ENCODE measurements at regions not wholly inside any gene's neighbourhood (a gene's known extent, or its start where the extent isn't known, plus 50 kb on each side); places are given as distances from the start of the nearest gene placed in this dataset.

- DNase-seq = no peak
- no peaks in the 10 kb centered on the region for H3K36me3 ChIP-seq (ENCODE audit: low read depth)
- H3K27ac ChIP-seq = no peak overlapping the region
- H3K27me3 ChIP-seq (replicated peaks; ENCODE audit: insufficient read depth) = no peaks in the 10 kb centered on the region
- 33 to 37% methylated on average over 8 of the region's 8 CpGs for WGBS, 2 experiments (ENCODE audit: low coverage in 1 of 2, low lambda C conversion rate in 2 of 2, missing lambda C conversion rate in 2 of 2)
- no peaks in the 10 kb centered on the region for H3K4me1 ChIP-seq (ENCODE audit: insufficient read depth)
- no peaks in the 10 kb centered on the region for H4K20me1 ChIP-seq (ENCODE audit: insufficient read depth)
- H3K4me3 ChIP-seq = no peak overlapping the region
- no peak overlapping the region for H3K9ac ChIP-seq
- no peaks in the 10 kb centered on the region for H3F3A ChIP-seq (ENCODE audit: insufficient read depth)
- H3K4me2 ChIP-seq (ENCODE audit: unreplicated experiment) = no peak overlapping the region
- H3K9me2 ChIP-seq (ENCODE audit: insufficient read depth) = no peaks in the 10 kb centered on the region
- H2AFZ ChIP-seq = no peak overlapping the region
- H3K9me3 ChIP-seq (ENCODE audit: low read depth) = no peaks in the 10 kb centered on the region
- no peaks in the 10 kb centered on the region for H3K79me2 ChIP-seq (ENCODE audit: insufficient read depth)
- in situ Hi-C loops (cut with MboI) = no loop called here
- no peak for TF ChIP-seq EZH2 (IDR thresholded peaks at IDR 0.05; ENCODE audit: insufficient read depth, poor library complexity, severe bottlenecking)
- no peak for TF ChIP-seq EZH2phosphoT487 (IDR thresholded peaks at IDR 0.05; ENCODE audit: insufficient read depth, low read depth)
Observed at GRCh38 chr22:49259839-49260615, 567.6 kb downstream of the BRD1 start.

DNA sequence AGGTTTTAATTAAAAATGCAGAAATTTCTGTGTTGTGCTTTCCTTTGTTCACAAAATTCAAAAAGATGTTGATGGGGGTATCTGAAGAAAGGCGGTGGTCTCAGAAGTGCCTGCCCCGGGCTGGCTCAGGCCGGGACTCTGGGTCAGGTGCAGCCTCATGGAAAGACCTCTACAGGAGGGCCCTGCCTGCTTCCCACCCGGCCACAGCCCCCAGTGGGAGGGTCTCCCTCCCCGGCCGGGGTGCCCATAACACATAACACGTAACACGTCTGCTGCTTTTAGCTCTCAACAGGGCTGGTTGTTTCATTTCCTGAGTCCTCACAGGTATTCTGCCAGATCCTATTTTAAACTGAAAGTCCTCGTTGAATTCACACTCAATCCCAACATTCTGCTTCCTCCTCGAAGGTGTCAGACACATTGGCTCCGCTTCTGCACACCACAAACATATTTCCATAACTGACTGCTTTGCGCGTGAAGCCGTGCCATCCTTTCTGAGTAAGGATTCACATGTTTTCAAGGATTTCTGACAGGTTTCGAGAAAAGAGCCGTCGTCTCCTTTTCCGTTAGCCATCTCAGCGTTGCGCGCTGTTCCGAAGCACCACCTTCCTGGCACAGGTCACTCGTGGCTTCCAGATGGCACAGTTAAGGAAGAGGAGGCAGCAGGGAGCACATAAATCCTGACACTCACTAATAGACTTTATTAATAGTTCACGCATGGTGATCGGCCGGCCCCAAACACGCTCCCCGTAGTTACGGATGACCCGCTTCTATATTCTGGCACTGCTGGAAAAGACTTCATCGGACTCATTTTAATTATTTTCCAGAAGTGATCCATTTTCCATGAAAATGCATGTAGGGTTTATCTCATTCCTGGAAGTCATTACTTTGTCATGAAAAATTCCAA lies 569.3 kb downstream of the BRD1 start:
- Histone ChIP-seq H3K27me3 (replicated peaks; ENCODE audit: insufficient read depth) (no peaks in the 10 kb centered on the region), H4K20me1 (ENCODE audit: insufficient read depth) (no peaks in the 10 kb centered on the region), H3F3A (ENCODE audit: insufficient read depth) (no peaks in the 10 kb centered on the region), H3K36me3 (ENCODE audit: low read depth) (no peaks in the 10 kb centered on the region), H2AFZ (no peak overlapping the region), H3K4me1 (ENCODE audit: insufficient read depth) (no peaks in the 10 kb centered on the region), H3K79me2 (ENCODE audit: insufficient read depth) (no peaks in the 10 kb centered on the region), H3K4me3 (no peak overlapping the region), H3K9ac (no peak overlapping the region), H3K27ac (no peak overlapping the region), H3K9me3 (ENCODE audit: low read depth) (no peaks in the 10 kb centered on the region), H3K9me2 (ENCODE audit: insufficient read depth) (no peaks in the 10 kb centered on the region), H3K4me2 (ENCODE audit: unreplicated experiment) (no peak overlapping the region)
- DNase-seq = no peak
- TF ChIP-seq EZH2phosphoT487 (IDR thresholded peaks at IDR 0.05; ENCODE audit: insufficient read depth, low read depth) (no peak), EZH2 (IDR thresholded peaks at IDR 0.05; ENCODE audit: insufficient read depth, poor library complexity, severe bottlenecking) (no peak)
- 44 to 49% methylated on average over 30 to 31 of the region's 31 CpGs for WGBS, 2 experiments (ENCODE audit: low coverage in 1 of 2, low lambda C conversion rate in 2 of 2, missing lambda C conversion rate in 2 of 2)
- in situ Hi-C loops (cut with MboI) = no loop called here

GRCh38 chr22:49257551-49257961 lies 570.1 kb downstream of the BRD1 start:
- no peaks in the 10 kb centered on the region for H3K9me3 ChIP-seq (ENCODE audit: low read depth)
- no peak overlapping the region for H3K4me3 ChIP-seq
- H3K9ac ChIP-seq = no peak overlapping the region
- no peak overlapping the region for H3K27ac ChIP-seq
- 56 to 65% methylated on average over 13 of the region's 13 CpGs for WGBS, 2 experiments (ENCODE audit: low coverage in 1 of 2, low lambda C conversion rate in 2 of 2, missing lambda C conversion rate in 2 of 2)
- no peaks in the 10 kb centered on the region for H3K27me3 ChIP-seq (replicated peaks; ENCODE audit: insufficient read depth)
- H3K36me3 ChIP-seq (ENCODE audit: low read depth) = no peaks in the 10 kb centered on the region
- no peaks in the 10 kb centered on the region for H3F3A ChIP-seq (ENCODE audit: insufficient read depth)
- H3K9me2 ChIP-seq (ENCODE audit: insufficient read depth) = no peaks in the 10 kb centered on the region
- no peaks in the 10 kb centered on the region for H4K20me1 ChIP-seq (ENCODE audit: insufficient read depth)
- H2AFZ ChIP-seq = no peak overlapping the region
- TF ChIP-seq EZH2phosphoT487 (IDR thresholded peaks at IDR 0.05; ENCODE audit: insufficient read depth, low read depth) = no peak
- TF ChIP-seq EZH2 (IDR thresholded peaks at IDR 0.05; ENCODE audit: insufficient read depth, poor library complexity, severe bottlenecking) = no peak
- H3K79me2 ChIP-seq (ENCODE audit: insufficient read depth) = no peaks in the 10 kb centered on the region
- DNase-seq = no peak
- no peak overlapping the region for H3K4me2 ChIP-seq (ENCODE audit: unreplicated experiment)
- no peaks in the 10 kb centered on the region for H3K4me1 ChIP-seq (ENCODE audit: insufficient read depth)
- in situ Hi-C loops (cut with MboI) = no loop called here

DNA sequence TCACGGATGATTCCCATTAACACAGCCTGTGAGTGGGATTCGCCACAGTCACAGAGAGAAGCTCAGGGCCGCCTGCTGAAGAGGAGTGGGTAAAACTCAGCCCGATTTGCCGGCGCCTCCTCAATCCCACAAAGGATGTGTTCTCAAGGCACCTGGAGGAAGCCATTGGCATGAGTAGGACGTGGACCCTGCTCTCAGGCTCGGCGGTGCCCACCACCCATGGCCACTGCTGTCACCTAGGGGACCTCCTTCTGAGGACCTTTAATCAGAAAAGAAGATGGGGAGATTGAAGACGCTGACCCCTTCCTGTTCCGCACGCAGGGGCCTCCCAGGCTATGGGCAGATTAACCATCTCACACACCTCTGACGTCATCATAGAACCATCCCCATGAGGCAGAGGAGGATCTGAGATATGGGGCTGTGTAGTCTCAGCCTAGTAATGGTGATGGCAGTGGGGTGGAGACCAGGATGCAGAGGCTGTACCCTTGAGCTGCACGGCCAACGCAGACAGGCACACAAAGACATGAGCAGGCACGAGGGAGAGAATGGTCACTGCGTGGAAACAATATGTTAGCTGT lies 571.8 kb downstream of the BRD1 start:
- Histone ChIP-seq H3K9me2 (ENCODE audit: insufficient read depth) (no peaks in the 10 kb centered on the region), H3K4me1 (ENCODE audit: insufficient read depth) (no peaks in the 10 kb centered on the region), H3K27ac (no peak overlapping the region), H3K9ac (no peak overlapping the region), H2AFZ (no peak overlapping the region), H3K9me3 (ENCODE audit: low read depth) (no peaks in the 10 kb centered on the region), H4K20me1 (ENCODE audit: insufficient read depth) (no peaks in the 10 kb centered on the region), H3K36me3 (ENCODE audit: low read depth) (no peaks in the 10 kb centered on the region), H3K4me2 (ENCODE audit: unreplicated experiment) (no peak overlapping the region), H3K27me3 (replicated peaks; ENCODE audit: insufficient read depth) (no peaks in the 10 kb centered on the region), H3K79me2 (ENCODE audit: insufficient read depth) (no peaks in the 10 kb centered on the region), H3F3A (ENCODE audit: insufficient read depth) (no peaks in the 10 kb centered on the region), H3K4me3 (no peak overlapping the region)
- DNase-seq = no peak
- TF ChIP-seq EZH2 (IDR thresholded peaks at IDR 0.05; ENCODE audit: insufficient read depth, poor library complexity, severe bottlenecking) (no peak), EZH2phosphoT487 (IDR thresholded peaks at IDR 0.05; ENCODE audit: insufficient read depth, low read depth) (no peak)
- 51 to 55% methylated on average over 17 of the region's 17 CpGs for WGBS, 2 experiments (ENCODE audit: low coverage in 1 of 2, low lambda C conversion rate in 2 of 2, missing lambda C conversion rate in 2 of 2)
- in situ Hi-C loops (cut with MboI) = no loop called here
